ENCODE measurements at regions not wholly inside any gene's neighbourhood (a gene's known extent, or its start where the extent isn't known, plus 50 kb on each side); places are given as distances from the start of the nearest gene placed in this dataset.

DNA sequence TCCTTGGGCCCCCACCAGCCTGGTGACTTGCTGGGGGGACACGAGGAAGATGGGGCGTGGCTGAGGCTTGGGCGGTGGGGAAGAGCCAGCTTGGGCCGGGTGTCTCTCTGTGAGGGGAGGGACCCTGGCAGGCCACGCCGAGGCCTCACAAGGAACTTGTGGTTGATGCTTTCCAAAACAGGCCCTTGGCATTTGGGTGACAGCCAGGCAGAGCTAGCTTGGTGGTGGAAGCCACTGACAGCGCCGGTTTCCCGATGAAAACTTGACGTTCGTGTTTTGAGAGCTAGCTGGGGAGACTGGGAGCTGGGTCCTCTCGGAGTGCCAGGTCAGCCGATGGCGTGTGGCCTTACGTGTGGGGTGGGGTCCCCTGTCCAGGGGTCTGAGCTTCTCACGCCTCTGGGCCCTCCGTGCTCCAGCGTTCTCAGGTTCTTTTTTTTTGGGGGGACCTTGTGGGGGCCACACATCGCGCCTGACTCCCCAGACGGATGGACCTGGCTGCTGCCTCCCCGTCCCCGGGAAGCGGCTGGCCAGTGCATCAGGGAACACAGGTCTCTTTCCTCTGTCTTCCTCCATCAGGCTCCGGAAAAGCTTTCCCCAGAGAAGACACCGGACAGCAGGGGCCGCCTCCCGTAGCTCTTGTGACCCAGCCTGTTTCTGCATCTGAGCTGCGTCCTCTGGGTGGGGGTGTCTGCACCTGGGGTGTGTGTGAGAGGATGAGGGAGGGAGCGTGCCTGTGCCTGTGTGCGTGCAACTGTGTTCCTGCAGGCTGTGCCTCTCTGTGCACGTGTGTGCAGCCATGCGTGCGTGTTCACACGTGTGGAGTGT, 129.3 kb upstream of the LPCAT1 start:
- Histone ChIP-seq H3K27me3 (peaks cover 7 to 96% (median 50%) of the 10 kb centered on the region in 3 donors), H3K4me3 (peak overlapping the region in 1 of 4 donors; percentile 34), H3K27ac (no peak overlapping the region), H3K36me3 (no peaks in the 10 kb centered on the region), H3K4me1 (peaks cover 0 to 17% (median 9%) of the 10 kb centered on the region in 4 donors), H3K9me3 (no peaks in the 10 kb centered on the region)
- 21 to 35% (median 24%) methylated on average over 18 to 35 of the region's 35 CpGs for WGBS, 5 donors
- TF ChIP-seq CTCF (IDR thresholded peaks at IDR 0.05) (no peak), POLR2A (IDR thresholded peaks at IDR 0.05) (no peak), POLR2AphosphoS5 (IDR thresholded peaks at IDR 0.05) (no peak), EP300 (IDR thresholded peaks at IDR 0.05) (no peak)
- intact Hi-C loops (cut with DNase I; ENCODE audit: low total_unique reads), result no loop called here
- no peak for DNase-seq

GRCh38 chr5:1651971-1652872, 128.5 kb upstream of the LPCAT1 start:
- H3K27me3 ChIP-seq, result peaks cover 7 to 95% (median 42%) of the 10 kb centered on the region in 3 donors

GRCh38 chr5:1651250-1651649, 127.5 kb upstream of the LPCAT1 start:
- Histone ChIP-seq H3K36me3 (no peaks in the 10 kb centered on the region), H3K9me3 (no peaks in the 10 kb centered on the region), H3K4me1 (peaks cover 0 to 17% (median 9%) of the 10 kb centered on the region in 4 donors), H3K27ac (no peak overlapping the region), H3K4me3 (no peak overlapping the region), H3K27me3 (peaks cover 7 to 86% (median 33%) of the 10 kb centered on the region in 3 donors)
- DNase-seq, result no peak
- intact Hi-C loops (cut with DNase I; ENCODE audit: low total_unique reads), result no loop called here
- WGBS, 5 donors, result 49 to 67% (median 52%) methylated on average over 3 to 6 of the region's 6 CpGs
- TF ChIP-seq POLR2A (IDR thresholded peaks at IDR 0.05) (no peak), POLR2AphosphoS5 (IDR thresholded peaks at IDR 0.05) (no peak), EP300 (IDR thresholded peaks at IDR 0.05) (no peak), CTCF (IDR thresholded peaks at IDR 0.05) (no peak)

More at GRCh38 chr5:1651971-1652872, 128.5 kb upstream of the LPCAT1 start:
- Histone ChIP-seq H3K27ac (no peak overlapping the region), H3K4me1 (peaks cover 0 to 17% (median 9%) of the 10 kb centered on the region in 4 donors), H3K9me3 (no peaks in the 10 kb centered on the region), H3K36me3 (no peaks in the 10 kb centered on the region), H3K4me3 (no peak overlapping the region)
- intact Hi-C loops (cut with DNase I; ENCODE audit: low total_unique reads), result no loop called here
- TF ChIP-seq POLR2A (IDR thresholded peaks at IDR 0.05) (no peak), POLR2AphosphoS5 (IDR thresholded peaks at IDR 0.05) (no peak), EP300 (IDR thresholded peaks at IDR 0.05) (no peak), CTCF (IDR thresholded peaks at IDR 0.05) (no peak)
- peak in 1 of 2 donors; percentile 3 for DNase-seq
- WGBS, 5 donors, result 44 to 60% (median 53%) methylated on average over 10 to 13 of the region's 13 CpGs

GRCh38 chr5:1649554-1649953, 125.8 kb upstream of the LPCAT1 start:
- no peaks in the 10 kb centered on the region for H3K36me3 ChIP-seq
- TF ChIP-seq POLR2A (IDR thresholded peaks at IDR 0.05), result no peak
- no peak for TF ChIP-seq CTCF (IDR thresholded peaks at IDR 0.05)
- no peak for TF ChIP-seq POLR2AphosphoS5 (IDR thresholded peaks at IDR 0.05)
- no peak for TF ChIP-seq EP300 (IDR thresholded peaks at IDR 0.05)
- no peaks in the 10 kb centered on the region for H3K9me3 ChIP-seq
- H3K27me3 ChIP-seq, result peaks cover 7 to 78% (median 24%) of the 10 kb centered on the region in 3 donors
- H3K27ac ChIP-seq, result no peak overlapping the region
- no peak for DNase-seq
- H3K4me1 ChIP-seq, result peaks cover 0 to 25% (median 17%) of the 10 kb centered on the region in 4 donors
- intact Hi-C loops (cut with DNase I; ENCODE audit: low total_unique reads), result no loop called here
- H3K4me3 ChIP-seq, result no peak overlapping the region
- 79 to 87% (median 83%) methylated on average over 4 of the region's 4 CpGs for WGBS, 5 donors
